Muscle of leg (tissue), 3 donors: ENCODE measurements at regions not wholly inside any gene's neighbourhood (a gene's known extent, or its start where the extent isn't known, plus 50 kb on each side); places are given as distances from the start of the nearest gene placed in this dataset.

ENCODE experiments used
- DNase-seq: peaks from one replicate; pipeline ENCODE4 v3.0.0; 2013
- H3K27ac ChIP-seq: one replicate; pipeline ENCODE4 v1.5.1; 2013; ENCODE audit warnings: mild to moderate bottlenecking, low read length, control low read depth
- H3K27me3 ChIP-seq: one replicate; pipeline ENCODE4 v1.6.1; 2013; ENCODE audit warnings: low read length; ENCODE audit not compliant: control insufficient read depth, insufficient read depth
- H3K36me3 ChIP-seq: one replicate; pipeline ENCODE4 v1.6.1; 2013; ENCODE audit warnings: low read length; ENCODE audit not compliant: control insufficient read depth, insufficient read depth
- H3K4me1 ChIP-seq: one replicate; pipeline ENCODE4 v1.6.1; 2013; ENCODE audit warnings: low read length; ENCODE audit not compliant: control insufficient read depth, insufficient read depth
- H3K4me3 ChIP-seq: one replicate; pipeline ENCODE4 v1.5.1; 2013; ENCODE audit warnings: low read length, control low read depth
- H3K9me3 ChIP-seq: replicated peaks from 2 replicates; pipeline ENCODE4 v1.6.1; 2013; ENCODE audit warnings: low read depth, low read length; ENCODE audit not compliant: control insufficient read depth
- WGBS: methylation state at CpG from one replicate; pipeline ENCODE4 v1.1.5; 2013; ENCODE audit warnings: missing lambda C conversion rate; ENCODE audit not compliant: insufficient coverage; 5-methylcytosine and 5-hydroxymethylcytosine counted together

GRCh38 chr5:82346399-82347165 is 68.4 kb upstream of the RPS23 start:
- no peaks in the 10 kb centered on the region for H3K36me3 ChIP-seq
- H3K4me3 ChIP-seq = no peak overlapping the region
- H3K27me3 ChIP-seq = no peaks in the 10 kb centered on the region
- WGBS = 48% methylated on average over 7 of the region's 10 CpGs
- peak overlapping the region; percentile 88 for H3K27ac ChIP-seq
- H3K9me3 ChIP-seq = no peaks in the 10 kb centered on the region
- peaks cover 35% of the 10 kb centered on the region for H3K4me1 ChIP-seq
- peak; percentile 49 for DNase-seq

GRCh38 chr5:82345108-82345507 is 67.0 kb upstream of the RPS23 start:
- no peak for DNase-seq
- Histone ChIP-seq H3K27me3 (no peaks in the 10 kb centered on the region), H3K9me3 (no peaks in the 10 kb centered on the region), H3K4me3 (no peak overlapping the region), H3K36me3 (no peaks in the 10 kb centered on the region), H3K4me1 (peaks cover 35% of the 10 kb centered on the region), H3K27ac (no peak overlapping the region)
- 83% methylated on average over 2 of the region's 3 CpGs for WGBS

GRCh38 chr5:82341325-82341724 is 63.2 kb upstream of the RPS23 start:
- Histone ChIP-seq H3K4me1 (peaks cover under 1% of the 10 kb centered on the region), H3K4me3 (no peak overlapping the region), H3K27ac (no peak overlapping the region), H3K9me3 (no peaks in the 10 kb centered on the region), H3K27me3 (no peaks in the 10 kb centered on the region), H3K36me3 (no peaks in the 10 kb centered on the region)
- no CpG with 5 or more reads among the region's 1 CpG for WGBS
- DNase-seq = no peak

GRCh38 chr5:82340799-82341198 is 62.6 kb upstream of the RPS23 start:
- DNase-seq = no peak
- Histone ChIP-seq H3K9me3 (no peaks in the 10 kb centered on the region), H3K27ac (no peak overlapping the region), H3K4me1 (no peaks in the 10 kb centered on the region), H3K27me3 (no peaks in the 10 kb centered on the region), H3K36me3 (no peaks in the 10 kb centered on the region), H3K4me3 (no peak overlapping the region)
- WGBS = 100% methylated on average over 2 of the region's 5 CpGs

- no peaks in the 10 kb centered on the region for H3K36me3 ChIP-seq
- no peak overlapping the region for H3K4me3 ChIP-seq
- no peak overlapping the region for H3K27ac ChIP-seq
- no peaks in the 10 kb centered on the region for H3K9me3 ChIP-seq
- no peak for DNase-seq
- no peaks in the 10 kb centered on the region for H3K27me3 ChIP-seq
- H3K4me1 ChIP-seq = no peaks in the 10 kb centered on the region
- WGBS = no CpG with 5 or more reads among the region's 3 CpGs
Observed at GRCh38 chr5:82339792-82340191, 61.6 kb upstream of the RPS23 start.

GRCh38 chr5:82338771-82339373 is 60.7 kb upstream of the RPS23 start:
- Histone ChIP-seq H3K27me3 (no peaks in the 10 kb centered on the region), H3K4me1 (no peaks in the 10 kb centered on the region), H3K9me3 (no peaks in the 10 kb centered on the region), H3K36me3 (no peaks in the 10 kb centered on the region), H3K27ac (no peak overlapping the region), H3K4me3 (no peak overlapping the region)
- no peak for DNase-seq
- 49% methylated on average over 3 of the region's 5 CpGs for WGBS

GRCh38 chr5:82336959-82337351 is 58.8 kb upstream of the RPS23 start:
- Histone ChIP-seq H3K27ac (no peak overlapping the region), H3K4me3 (no peak overlapping the region), H3K9me3 (no peaks in the 10 kb centered on the region), H3K27me3 (no peaks in the 10 kb centered on the region), H3K4me1 (no peaks in the 10 kb centered on the region), H3K36me3 (no peaks in the 10 kb centered on the region)
- 88% methylated on average over 1 of the region's 1 CpG for WGBS
- DNase-seq = no peak

GRCh38 chr5:82336226-82336958 is 58.2 kb upstream of the RPS23 start:
- no peak for DNase-seq
- Histone ChIP-seq H3K27me3 (no peaks in the 10 kb centered on the region), H3K4me1 (no peaks in the 10 kb centered on the region), H3K36me3 (no peaks in the 10 kb centered on the region), H3K9me3 (no peaks in the 10 kb centered on the region), H3K4me3 (no peak overlapping the region), H3K27ac (no peak overlapping the region)
- WGBS = 100% methylated on average over 2 of the region's 3 CpGs

- no peak for DNase-seq
- Histone ChIP-seq H3K27me3 (no peaks in the 10 kb centered on the region), H3K4me3 (no peak overlapping the region), H3K36me3 (no peaks in the 10 kb centered on the region), H3K4me1 (no peaks in the 10 kb centered on the region), H3K9me3 (no peaks in the 10 kb centered on the region), H3K27ac (no peak overlapping the region)
- WGBS = no CpG with 5 or more reads among the region's 5 CpGs
Observed at GRCh38 chr5:82335806-82336205, 57.7 kb upstream of the RPS23 start.

GRCh38 chr5:82334856-82335255 is 56.7 kb upstream of the RPS23 start:
- Histone ChIP-seq H3K27ac (no peak overlapping the region), H3K27me3 (no peaks in the 10 kb centered on the region), H3K4me1 (no peaks in the 10 kb centered on the region), H3K4me3 (no peak overlapping the region), H3K9me3 (no peaks in the 10 kb centered on the region), H3K36me3 (no peaks in the 10 kb centered on the region)
- no peak for DNase-seq
- 53% methylated on average over 2 of the region's 4 CpGs for WGBS
